GM13977 (cell line): ENCODE measurements at regions not wholly inside any gene's neighbourhood (a gene's known extent, or its start where the extent isn't known, plus 50 kb on each side); places are given as distances from the start of the nearest gene placed in this dataset.

Experiments
- DNase-seq: peaks from one replicate; pipeline ENCODE4 v3.0.0; 2012; ENCODE audit warnings: low spot score
- in situ Hi-C: fragments of 300-500 bp; cut with MboI; formaldehyde crosslinking; loops from one replicate; pipeline ENCODE4 v1.12.0; 2022; ENCODE audit warnings: low sequenced_read_pairs, low pct_unique_long_range_greater_than_20kb, mixed read lengths, inconsistent platforms; ENCODE audit not compliant: unreplicated experiment
- TF ChIP-seq, protein P1 (sequence below): IDR thresholded peaks from 2 replicates; pipeline ENCODE4 v1.5.1; 2012; ENCODE audit warnings: mild to moderate bottlenecking, control low read depth; ENCODE audit not compliant: insufficient read depth; ENCODE audit errors: extremely low read depth, missing control alignments

DNA sequence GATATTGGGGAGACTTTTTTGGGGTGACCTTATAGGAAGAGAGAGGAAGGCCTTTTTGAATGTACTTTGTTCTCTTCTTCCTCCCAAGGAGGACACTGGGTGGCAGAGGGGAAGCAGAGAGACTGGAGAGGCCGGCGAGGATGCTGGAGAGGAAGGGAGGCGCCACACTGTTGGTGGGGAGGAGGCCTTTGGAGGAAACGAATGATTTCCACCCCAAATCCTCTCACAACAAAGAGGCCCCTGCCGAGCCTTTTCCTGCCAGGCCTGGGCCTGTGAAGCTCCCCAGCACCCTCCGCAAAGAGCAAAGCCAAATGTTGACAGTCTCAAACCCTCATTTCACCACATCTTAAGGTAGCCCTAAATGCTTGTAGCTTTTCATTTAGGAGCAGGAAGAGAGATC lies 59.0 kb upstream of the UPP2 start:
- TF ChIP-seq, protein P1, sequence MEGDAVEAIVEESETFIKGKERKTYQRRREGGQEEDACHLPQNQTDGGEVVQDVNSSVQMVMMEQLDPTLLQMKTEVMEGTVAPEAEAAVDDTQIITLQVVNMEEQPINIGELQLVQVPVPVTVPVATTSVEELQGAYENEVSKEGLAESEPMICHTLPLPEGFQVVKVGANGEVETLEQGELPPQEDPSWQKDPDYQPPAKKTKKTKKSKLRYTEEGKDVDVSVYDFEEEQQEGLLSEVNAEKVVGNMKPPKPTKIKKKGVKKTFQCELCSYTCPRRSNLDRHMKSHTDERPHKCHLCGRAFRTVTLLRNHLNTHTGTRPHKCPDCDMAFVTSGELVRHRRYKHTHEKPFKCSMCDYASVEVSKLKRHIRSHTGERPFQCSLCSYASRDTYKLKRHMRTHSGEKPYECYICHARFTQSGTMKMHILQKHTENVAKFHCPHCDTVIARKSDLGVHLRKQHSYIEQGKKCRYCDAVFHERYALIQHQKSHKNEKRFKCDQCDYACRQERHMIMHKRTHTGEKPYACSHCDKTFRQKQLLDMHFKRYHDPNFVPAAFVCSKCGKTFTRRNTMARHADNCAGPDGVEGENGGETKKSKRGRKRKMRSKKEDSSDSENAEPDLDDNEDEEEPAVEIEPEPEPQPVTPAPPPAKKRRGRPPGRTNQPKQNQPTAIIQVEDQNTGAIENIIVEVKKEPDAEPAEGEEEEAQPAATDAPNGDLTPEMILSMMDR, result no peak
- no peak for DNase-seq
- in situ Hi-C loops, result loop anchor here (25.0 kb wide), 1 partner anchor 695 kb away; no protein-coding TSS in a partner anchor

DNA sequence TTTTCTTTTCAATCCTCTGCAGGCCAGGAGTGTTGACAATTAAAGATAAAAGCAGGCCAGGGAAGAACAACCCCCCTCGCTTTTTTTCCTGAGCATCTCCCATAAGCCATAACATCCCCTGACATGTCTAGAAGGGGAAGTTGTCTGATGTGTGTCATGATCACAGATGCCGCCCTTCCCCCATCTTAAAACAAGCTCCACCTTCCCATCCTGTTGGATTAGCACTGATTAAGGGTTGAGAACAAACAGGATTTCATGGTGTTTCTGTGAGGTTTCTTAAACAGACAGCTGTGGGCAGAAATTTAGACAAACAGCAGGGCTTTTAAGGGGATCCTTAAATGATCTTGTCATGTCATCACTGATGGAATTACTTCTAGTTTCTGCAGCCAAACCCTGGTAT lies 59.4 kb upstream of the UPP2 start:
- no peak for DNase-seq
- TF ChIP-seq, protein P1, result no peak
- in situ Hi-C loops, result loop anchor here (25.0 kb wide), 1 partner anchor 695 kb away; no protein-coding TSS in a partner anchor

DNA sequence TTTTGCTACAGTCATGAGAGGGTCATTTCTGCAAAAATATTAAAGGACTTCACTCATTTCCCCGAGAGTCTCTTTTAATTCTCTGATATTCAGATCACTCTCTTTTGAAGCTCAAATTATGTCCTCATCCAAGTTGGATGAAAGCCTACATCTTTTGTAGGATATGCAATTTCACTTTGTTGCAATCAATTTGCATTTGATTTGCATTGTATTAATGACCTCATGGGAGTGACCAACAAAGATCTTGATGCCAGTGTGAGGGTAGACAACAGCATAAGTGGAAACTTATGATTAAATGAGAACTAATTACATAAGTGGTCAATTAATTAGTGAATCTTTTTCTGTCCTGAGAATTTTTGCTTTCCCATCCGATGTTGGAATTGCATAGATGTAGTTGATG lies 60.3 kb upstream of the UPP2 start:
- TF ChIP-seq, protein P1, result no peak
- in situ Hi-C loops, result loop anchor here (25.0 kb wide), 1 partner anchor 696 kb away; no protein-coding TSS in a partner anchor
- no peak for DNase-seq

DNA sequence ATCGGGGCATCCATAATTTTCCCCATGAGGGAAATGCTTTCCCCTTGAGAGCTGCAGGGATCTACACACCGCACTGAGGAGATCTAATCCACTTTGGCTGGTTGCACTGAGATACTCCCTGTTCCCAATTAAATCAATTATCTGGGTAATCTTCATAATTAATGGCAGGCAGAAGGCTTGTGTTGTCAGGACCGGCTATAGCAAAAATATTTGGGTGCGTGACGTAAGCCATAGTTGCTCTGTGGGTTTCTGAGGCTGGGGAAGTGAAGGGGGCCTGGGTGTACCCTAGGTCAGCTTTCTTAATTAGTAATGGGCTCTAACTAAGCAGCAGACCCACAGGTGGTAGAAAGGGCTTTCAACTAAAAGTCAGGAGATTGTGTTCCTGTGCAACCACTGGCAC lies 62.8 kb upstream of the UPP2 start:
- DNase-seq, result no peak
- in situ Hi-C loops, result loop anchor here (25.0 kb wide), 1 partner anchor 698 kb away; no protein-coding TSS in a partner anchor
- TF ChIP-seq, protein P1, result no peak

DNA sequence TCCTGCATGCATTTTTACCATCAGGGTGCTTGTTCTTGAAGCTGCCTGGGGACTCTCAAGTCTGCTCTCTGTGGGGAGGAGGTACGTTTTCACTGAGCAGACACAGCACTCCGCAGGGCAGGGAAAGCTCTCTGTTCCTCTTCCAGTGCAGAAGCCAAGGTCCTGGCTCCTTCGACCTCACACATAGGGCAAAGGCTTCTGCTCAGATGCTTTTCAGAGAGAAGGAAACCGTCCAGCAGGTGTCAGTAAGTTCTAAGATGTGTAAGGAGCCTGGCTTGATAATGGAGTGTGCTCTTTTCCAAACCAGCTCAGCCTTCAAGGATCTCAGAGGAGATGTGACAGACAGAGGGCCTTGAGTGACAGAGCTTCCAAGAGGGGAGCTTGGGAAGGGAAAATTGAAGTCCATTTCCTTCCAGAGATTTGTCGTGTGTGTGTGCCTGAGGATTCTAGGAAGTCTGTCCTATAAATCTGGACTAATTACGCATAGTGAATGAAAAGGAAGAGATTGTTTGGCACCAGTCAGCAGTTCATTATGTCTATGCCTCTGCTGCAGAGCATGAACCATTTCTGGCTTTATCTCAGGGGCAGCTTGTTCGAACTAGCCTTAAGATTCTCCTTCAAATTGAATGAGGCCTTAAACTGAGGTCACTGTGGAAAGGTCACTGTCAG lies 67.3 kb upstream of the UPP2 start:
- DNase-seq, result peak; percentile 29
- in situ Hi-C loops, result loop anchor here (25.0 kb wide), 1 partner anchor 703 kb away; no protein-coding TSS in a partner anchor
- TF ChIP-seq, protein P1, result peak; percentile 56

DNA sequence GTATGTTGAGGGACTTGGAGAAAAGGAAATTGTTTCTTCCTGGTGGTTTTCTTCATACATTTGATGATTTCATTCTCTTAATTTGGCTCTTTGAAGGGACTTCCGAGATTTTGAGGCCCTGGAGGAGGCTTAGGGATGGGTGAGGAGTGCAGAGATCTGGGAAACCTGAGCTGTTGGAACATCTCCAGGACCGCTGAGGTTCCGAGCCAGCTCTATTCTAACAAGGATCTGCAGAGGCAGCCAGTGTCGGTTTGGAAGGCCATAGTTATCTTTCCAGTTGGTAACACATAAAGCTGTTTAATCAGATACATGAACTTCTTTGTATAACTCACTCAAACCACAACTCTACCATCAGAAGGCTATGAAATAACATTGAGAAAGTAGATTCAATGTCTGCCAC lies 70.3 kb upstream of the UPP2 start:
- TF ChIP-seq, protein P1, result no peak
- in situ Hi-C loops, result loop anchor here (25.0 kb wide), 1 partner anchor 706 kb away; no protein-coding TSS in a partner anchor

More for the DNA sequence above, 70.3 kb upstream of the UPP2 start:
- no peak for DNase-seq
